Mesenteric fat pad (tissue), 1 donor: ENCODE measurements at regions not wholly inside any gene's neighbourhood (a gene's known extent, or its start where the extent isn't known, plus 50 kb on each side); places are given as distances from the start of the nearest gene placed in this dataset.

Source experiments
- DNase-seq: peaks from one replicate; pipeline ENCODE4 v3.0.0-alpha.2; 2020; ENCODE audit warnings: low spot score
- donor health status: DM: yes; HTN: yes; CAD: no.

GRCh38 chr11:71311176-71311925, 59.0 kb upstream of the SHANK2 start:
- peak; percentile 35 for DNase-seq

GRCh38 chr11:71310184-71310583, 57.8 kb upstream of the SHANK2 start:
- peak; percentile 28 for DNase-seq

GRCh38 chr11:71309611-71310010, 57.2 kb upstream of the SHANK2 start:
- peak; percentile 55 for DNase-seq

GRCh38 chr11:71309181-71309580, 56.8 kb upstream of the SHANK2 start:
- DNase-seq = peak; percentile 72

- DNase-seq = peak; percentile 30
Observed at GRCh38 chr11:71307811-71308645, 55.7 kb upstream of the SHANK2 start.

- peak; percentile 78 for DNase-seq
Observed at GRCh38 chr11:71305451-71306125, 53.2 kb upstream of the SHANK2 start.

- DNase-seq = peak; percentile 35
Observed at GRCh38 chr11:71305041-71305440, 52.7 kb upstream of the SHANK2 start.

- DNase-seq = peak; percentile 51
Observed at GRCh38 chr11:71304491-71304890, 52.1 kb upstream of the SHANK2 start.

GRCh38 chr11:71304045-71304444, 51.7 kb upstream of the SHANK2 start:
- no peak for DNase-seq

- peak; percentile 11 for DNase-seq
Observed at GRCh38 chr11:71302911-71303310, 50.5 kb upstream of the SHANK2 start.

- peak; percentile 20 for DNase-seq
Observed at GRCh38 chr11:71302534-71302909, 50.1 kb upstream of the SHANK2 start.
